HUES6 (cell line): ENCODE measurements at regions not wholly inside any gene's neighbourhood (a gene's known extent, or its start where the extent isn't known, plus 50 kb on each side); places are given as distances from the start of the nearest gene placed in this dataset.

Source experiments
- H3K27ac ChIP-seq: 2 replicates; pipeline ENCODE4 v1.7.0; 2013; ENCODE audit warnings: low read depth, mild to moderate bottlenecking, low read length, inconsistent platforms
- H3K27me3 ChIP-seq: 2 replicates; pipeline ENCODE4 v1.6.1; 2013; ENCODE audit warnings: low read length; ENCODE audit not compliant: control insufficient read depth, insufficient read depth
- H3K36me3 ChIP-seq: 2 replicates; pipeline ENCODE4 v1.6.1; 2013; ENCODE audit warnings: low read length; ENCODE audit not compliant: control insufficient read depth, insufficient read depth
- H3K4me1 ChIP-seq: 2 replicates; pipeline ENCODE4 v1.6.1; 2013; ENCODE audit warnings: low read length; ENCODE audit not compliant: control insufficient read depth, insufficient read depth
- H3K4me3 ChIP-seq: 2 replicates; pipeline ENCODE4 v1.5.1; 2013; ENCODE audit warnings: low read depth, low read length
- H3K9ac ChIP-seq: one replicate; pipeline ENCODE4 v1.6.1; 2013; ENCODE audit warnings: mild to moderate bottlenecking, low read length
- H3K9me3 ChIP-seq: 2 replicates; pipeline ENCODE4 v1.6.1; 2013; ENCODE audit warnings: low read depth, low read length; ENCODE audit not compliant: control insufficient read depth, insufficient read depth

DNA sequence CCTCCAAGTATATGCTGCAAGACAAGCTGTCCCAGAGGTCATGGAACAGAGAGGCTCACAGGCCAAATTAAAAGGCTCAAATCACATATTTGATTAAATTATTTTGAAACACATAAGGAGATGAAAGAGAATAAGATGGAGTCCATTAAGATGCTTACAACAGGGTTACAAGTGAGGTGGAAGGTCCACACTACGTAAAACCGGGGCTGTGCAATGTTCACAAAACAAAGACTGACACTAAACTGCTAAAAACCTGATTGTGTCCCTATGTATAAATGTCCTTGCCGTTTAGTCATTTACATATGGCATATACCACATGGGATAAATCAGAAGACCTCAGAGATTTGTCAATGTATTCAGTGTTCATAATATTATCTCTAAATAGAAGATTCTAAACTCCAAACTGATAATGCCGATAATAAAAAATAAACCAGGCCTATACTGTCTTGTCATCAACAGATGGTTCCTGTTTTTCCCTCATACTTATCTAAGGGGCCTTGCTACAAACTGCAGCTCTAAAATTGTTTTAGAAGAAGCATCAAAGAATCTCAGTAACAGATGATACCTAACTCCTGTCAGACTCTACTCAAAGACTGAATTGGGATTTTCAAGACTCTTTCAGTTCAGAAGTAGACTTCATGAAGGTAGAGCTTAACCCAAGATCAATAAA is 51.8 kb upstream of the RIPOR2 start:
- peaks cover 12% of the 10 kb centered on the region for H3K9me3 ChIP-seq
- H3K27ac ChIP-seq, result no peak overlapping the region
- H3K27me3 ChIP-seq, result no peaks in the 10 kb centered on the region
- H3K4me1 ChIP-seq, result peaks cover 23% of the 10 kb centered on the region
- H3K9ac ChIP-seq, result no peak overlapping the region
- H3K4me3 ChIP-seq, result no peak overlapping the region
- no peaks in the 10 kb centered on the region for H3K36me3 ChIP-seq

DNA sequence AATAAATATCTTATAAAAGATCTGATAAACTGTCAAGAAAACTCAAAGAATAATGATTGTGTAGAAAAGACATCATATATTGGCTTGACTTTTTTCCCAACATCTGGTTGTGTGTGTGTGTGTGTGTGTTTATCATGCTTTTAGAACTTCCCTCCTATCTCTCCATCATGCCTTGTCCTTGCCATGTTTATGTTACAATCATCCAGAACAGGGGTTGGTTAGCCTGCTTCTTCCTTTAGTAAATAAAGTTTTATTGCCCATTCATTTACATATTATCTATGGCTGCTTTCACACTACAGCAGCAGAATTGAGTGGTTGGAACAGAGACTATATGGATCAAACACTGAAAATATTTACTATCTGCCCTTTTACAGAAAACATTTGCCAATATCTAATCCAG is 52.8 kb upstream of the RIPOR2 start:
- H3K9ac ChIP-seq, result no peak overlapping the region
- no peaks in the 10 kb centered on the region for H3K27me3 ChIP-seq
- no peak overlapping the region for H3K27ac ChIP-seq
- H3K4me1 ChIP-seq, result peaks cover 16% of the 10 kb centered on the region
- no peaks in the 10 kb centered on the region for H3K36me3 ChIP-seq
- H3K4me3 ChIP-seq, result no peak overlapping the region
- peaks cover 12% of the 10 kb centered on the region for H3K9me3 ChIP-seq

DNA sequence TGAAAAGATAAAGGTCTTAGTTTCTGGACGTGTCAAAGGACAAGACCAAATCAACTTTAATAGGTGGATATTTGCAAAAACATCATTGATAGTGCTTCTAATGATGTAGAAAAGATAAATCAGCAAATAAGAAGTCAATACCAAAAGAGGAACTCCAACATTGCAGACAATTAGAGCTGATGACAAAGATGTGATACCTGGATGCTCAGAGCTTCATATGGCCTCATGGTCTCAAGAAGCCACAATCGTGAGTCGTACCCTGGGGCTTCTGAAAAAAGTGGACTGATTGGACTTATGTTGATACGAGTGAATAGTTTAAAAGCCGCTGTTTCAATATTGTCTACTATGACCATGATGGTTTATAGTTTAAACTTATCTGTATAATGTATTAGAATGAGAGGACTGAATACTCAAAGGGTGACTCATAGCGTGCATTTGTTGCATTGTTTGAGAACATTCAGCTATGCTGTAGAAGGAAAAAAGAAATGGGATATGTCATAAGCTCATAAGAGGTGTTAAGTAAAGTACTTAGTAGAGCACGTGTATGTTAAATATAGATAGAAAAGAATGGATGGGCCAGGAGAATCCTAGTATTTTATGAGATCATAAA is 54.6 kb upstream of the RIPOR2 start:
- no peaks in the 10 kb centered on the region for H3K36me3 ChIP-seq
- H3K4me1 ChIP-seq, result peaks cover 6% of the 10 kb centered on the region
- peaks cover 23% of the 10 kb centered on the region for H3K9me3 ChIP-seq
- H3K27me3 ChIP-seq, result no peaks in the 10 kb centered on the region
- H3K9ac ChIP-seq, result no peak overlapping the region
- H3K27ac ChIP-seq, result no peak overlapping the region
- H3K4me3 ChIP-seq, result no peak overlapping the region

DNA sequence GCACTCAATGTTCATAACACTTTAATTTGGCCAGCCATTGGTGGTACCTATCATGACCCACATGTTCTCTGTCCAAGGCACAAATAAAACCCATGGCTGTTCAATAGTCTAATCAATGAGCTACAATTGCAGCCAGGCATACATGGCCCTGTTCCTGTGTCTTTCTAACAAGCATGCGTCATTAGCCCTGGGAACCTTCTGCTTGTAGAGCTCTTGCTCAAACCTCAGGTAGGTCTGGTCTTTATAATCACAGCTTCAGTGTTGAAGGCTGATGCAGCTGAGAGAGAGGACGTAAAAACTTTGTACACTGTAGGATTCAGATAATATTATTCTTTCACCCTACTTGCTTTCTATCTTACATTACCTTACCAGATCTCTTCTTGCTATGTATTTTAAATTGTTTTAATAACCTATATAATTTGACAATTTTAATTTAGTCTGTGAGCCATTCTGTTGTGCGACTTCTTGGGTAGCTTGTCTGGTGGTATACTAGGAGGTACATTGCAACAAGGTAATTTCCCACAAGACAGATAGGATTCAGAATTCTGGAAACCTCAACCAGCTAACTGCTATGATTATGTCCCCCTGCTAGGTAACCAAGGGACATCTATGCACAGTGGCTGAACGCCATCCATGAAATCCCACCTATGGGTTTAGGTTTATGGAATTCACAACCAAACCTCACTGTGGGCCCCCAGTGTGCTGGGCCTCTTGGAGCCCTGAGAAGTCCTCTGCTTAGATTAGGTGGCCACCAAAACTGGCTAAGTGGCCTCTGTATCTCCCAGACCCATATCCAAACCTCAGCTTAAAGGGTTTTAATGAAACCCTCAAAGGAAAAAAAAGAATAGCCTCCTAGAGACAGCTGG is 55.4 kb upstream of the RIPOR2 start:
- Histone ChIP-seq H3K27ac (no peak overlapping the region), H3K4me3 (no peak overlapping the region), H3K27me3 (no peaks in the 10 kb centered on the region), H3K9ac (no peak overlapping the region), H3K36me3 (no peaks in the 10 kb centered on the region), H3K9me3 (peaks cover 23% of the 10 kb centered on the region), H3K4me1 (peaks cover under 1% of the 10 kb centered on the region; the same call in 1 of the 2 replicates)

DNA sequence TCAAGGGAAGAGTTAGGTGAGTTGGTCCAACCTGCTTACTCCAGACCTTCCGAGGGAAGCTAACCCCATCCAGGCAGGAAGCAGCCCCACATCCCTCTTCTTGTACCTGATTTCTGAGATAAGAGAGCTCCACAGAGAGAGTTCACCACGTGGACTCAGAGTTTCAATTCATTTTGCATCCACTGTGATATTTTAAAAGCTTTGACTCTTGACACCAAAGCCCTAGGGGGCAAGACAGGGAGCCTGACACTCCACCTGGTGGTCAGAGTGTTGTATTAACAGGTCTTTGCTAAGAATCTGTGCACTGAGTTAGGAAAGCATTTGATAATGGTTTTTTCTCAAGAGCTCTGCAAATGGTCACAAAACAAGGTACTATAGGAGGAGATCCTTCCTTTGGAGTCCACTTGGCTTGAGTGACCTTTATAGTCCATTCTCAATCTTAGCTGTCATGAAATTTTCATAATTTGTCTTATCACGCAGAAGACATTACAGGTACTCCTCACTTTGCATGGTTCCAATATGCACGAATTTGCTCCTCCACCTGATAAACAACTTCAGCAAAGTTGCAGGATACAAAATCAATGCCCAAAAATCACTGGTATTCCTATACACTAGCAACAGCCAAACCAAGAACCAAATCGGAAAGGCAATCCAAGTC is 56.2 kb upstream of the RIPOR2 start:
- no peak overlapping the region for H3K9ac ChIP-seq

DNA sequence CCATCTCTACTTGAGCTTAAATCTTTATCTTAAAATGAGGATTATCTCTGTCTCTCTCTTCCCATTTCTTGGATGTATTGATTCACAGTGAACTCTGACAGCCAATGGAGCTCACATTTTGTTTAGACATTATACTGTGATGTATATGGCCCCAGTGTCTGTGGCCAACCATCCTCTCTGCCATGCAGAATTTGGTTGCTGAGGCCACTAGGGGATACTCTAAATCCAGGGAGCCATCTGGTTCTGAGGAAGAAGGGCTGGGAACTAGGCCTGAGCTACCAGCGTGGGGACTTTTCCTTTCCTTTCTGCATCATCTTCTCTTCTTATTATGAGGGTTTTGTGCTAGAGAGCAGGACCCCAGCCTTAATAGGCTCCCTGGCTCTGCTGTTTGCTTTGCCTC is 59.1 kb upstream of the RIPOR2 start:
- H3K27ac ChIP-seq, result no peak overlapping the region
- peaks cover 17% of the 10 kb centered on the region; the same call in 1 of the 2 replicates for H3K4me1 ChIP-seq
- H3K36me3 ChIP-seq, result no peaks in the 10 kb centered on the region
- no peak overlapping the region for H3K4me3 ChIP-seq
- no peak overlapping the region for H3K9ac ChIP-seq
- peaks cover 12% of the 10 kb centered on the region for H3K9me3 ChIP-seq
- no peaks in the 10 kb centered on the region for H3K27me3 ChIP-seq

More for the DNA sequence above, 56.2 kb upstream of the RIPOR2 start:
- H3K9me3 ChIP-seq, result peaks cover 22% of the 10 kb centered on the region
- no peak overlapping the region for H3K4me3 ChIP-seq
- H3K27me3 ChIP-seq, result no peaks in the 10 kb centered on the region
- H3K36me3 ChIP-seq, result no peaks in the 10 kb centered on the region
- peaks cover 4% of the 10 kb centered on the region; the same call in 1 of the 2 replicates for H3K4me1 ChIP-seq
- H3K27ac ChIP-seq, result no peak overlapping the region

DNA sequence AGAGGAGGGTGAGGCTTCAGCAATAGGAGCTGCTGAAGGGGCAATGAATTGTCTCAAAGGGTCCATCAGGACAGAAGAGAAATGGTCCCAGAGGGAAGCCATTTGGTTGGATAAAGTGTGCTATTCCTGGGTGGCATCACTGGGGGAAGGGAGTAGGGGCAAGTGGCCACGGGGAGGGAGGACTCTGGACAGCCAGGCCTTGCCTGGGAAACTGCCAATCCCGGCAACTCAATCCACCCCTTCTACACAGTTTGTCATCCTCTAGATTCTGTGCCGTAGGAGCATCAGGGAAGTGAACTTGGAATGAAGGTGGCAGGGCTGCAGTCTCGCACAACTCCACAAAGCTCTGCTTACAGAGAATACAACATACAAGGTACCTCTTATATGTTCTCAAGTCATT is 59.5 kb upstream of the RIPOR2 start:
- Histone ChIP-seq H3K9me3 (peaks cover 12% of the 10 kb centered on the region), H3K9ac (no peak overlapping the region), H3K4me3 (no peak overlapping the region), H3K27me3 (no peaks in the 10 kb centered on the region), H3K36me3 (no peaks in the 10 kb centered on the region), H3K27ac (no peak overlapping the region), H3K4me1 (peaks cover 17% of the 10 kb centered on the region; the same call in 1 of the 2 replicates)

DNA sequence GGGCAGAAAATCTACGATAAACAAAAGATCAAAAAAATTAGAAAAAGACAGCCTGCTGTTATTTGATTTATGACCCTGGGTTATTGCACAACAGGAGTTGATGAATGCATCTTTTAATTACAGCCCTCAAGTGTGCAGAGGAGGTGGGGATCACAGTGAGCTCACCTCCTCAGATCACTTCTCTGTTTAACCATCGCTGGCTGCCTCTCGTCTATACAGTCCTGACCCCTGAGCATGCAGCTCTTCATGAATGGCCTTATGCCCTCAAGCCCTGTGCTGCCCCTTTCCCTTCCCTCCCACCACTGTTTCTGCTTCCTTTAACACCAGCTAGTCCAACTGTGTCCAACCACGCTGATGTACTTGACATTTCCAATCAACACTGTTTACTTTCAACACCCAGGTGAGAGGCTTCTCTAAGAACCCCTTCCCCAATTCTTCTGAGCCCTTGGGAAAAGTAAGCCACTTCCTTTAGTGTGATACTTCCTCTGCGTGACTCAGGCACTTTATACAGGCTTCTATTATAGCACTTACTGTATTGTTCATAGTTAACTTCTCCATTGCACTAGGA is 60.6 kb upstream of the RIPOR2 start:
- no peak overlapping the region for H3K9ac ChIP-seq
- H3K4me3 ChIP-seq, result no peak overlapping the region
- H3K4me1 ChIP-seq, result peaks cover 17% of the 10 kb centered on the region; the same call in 1 of the 2 replicates
- no peaks in the 10 kb centered on the region for H3K36me3 ChIP-seq
- no peaks in the 10 kb centered on the region for H3K27me3 ChIP-seq
- peaks cover 12% of the 10 kb centered on the region for H3K9me3 ChIP-seq
- no peak overlapping the region for H3K27ac ChIP-seq

DNA sequence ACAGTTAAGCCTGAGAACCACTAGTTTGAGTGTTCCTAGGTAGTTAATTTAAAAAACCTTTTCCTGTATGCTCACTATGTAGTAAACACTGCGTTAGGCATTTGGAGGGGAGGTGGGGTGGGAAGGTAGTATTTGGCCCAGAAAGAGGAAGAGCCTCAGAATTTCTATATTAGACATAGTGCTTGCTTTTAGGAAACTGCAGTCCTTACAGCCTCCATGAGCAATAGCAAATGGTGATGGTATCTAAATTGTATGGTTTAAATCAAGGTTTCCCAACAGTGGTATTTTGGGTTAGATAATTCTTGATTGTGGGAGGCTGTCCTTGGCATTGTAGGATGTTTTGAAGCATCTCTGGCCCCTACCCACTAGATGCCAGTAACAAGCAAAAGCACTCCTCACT is 61.5 kb upstream of the RIPOR2 start:
- Histone ChIP-seq H3K9ac (no peak overlapping the region), H3K4me3 (no peak overlapping the region), H3K27me3 (no peaks in the 10 kb centered on the region), H3K27ac (no peak overlapping the region), H3K4me1 (peaks cover 17% of the 10 kb centered on the region; the same call in 1 of the 2 replicates), H3K36me3 (no peaks in the 10 kb centered on the region), H3K9me3 (peaks cover 12% of the 10 kb centered on the region)

DNA sequence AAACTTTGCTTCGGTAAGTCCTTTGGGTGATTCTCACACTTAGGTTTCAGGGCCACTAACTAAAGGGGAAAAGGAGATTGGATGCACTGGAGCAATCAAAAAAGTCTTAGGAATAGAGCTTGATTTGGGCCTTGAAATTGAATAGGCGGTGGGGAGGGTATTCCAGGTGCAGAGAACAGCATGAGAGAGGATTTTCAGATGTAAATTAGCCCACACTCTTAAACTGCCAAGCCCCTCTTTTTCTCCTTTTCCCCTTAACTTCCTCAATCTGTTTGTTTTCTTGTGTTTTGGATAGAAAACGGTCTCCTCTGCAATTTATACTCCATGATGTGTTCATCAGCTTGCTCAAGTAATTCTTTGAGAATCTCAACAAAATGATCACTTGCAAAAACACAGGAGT is 62.1 kb upstream of the RIPOR2 start:
- Histone ChIP-seq H3K27me3 (no peaks in the 10 kb centered on the region), H3K4me1 (peaks cover 17% of the 10 kb centered on the region; the same call in 1 of the 2 replicates), H3K4me3 (no peak overlapping the region), H3K27ac (no peak overlapping the region), H3K36me3 (no peaks in the 10 kb centered on the region), H3K9ac (no peak overlapping the region), H3K9me3 (peaks cover 12% of the 10 kb centered on the region)
